ENCODE measurements at regions not wholly inside any gene's neighbourhood (a gene's known extent, or its start where the extent isn't known, plus 50 kb on each side); places are given as distances from the start of the nearest gene placed in this dataset.
"Not testable (repeated sequence)": the region's sequence is repeated elsewhere in the genome, so short reads cannot be mapped to it uniquely, and the experiment has no call there.

DNA sequence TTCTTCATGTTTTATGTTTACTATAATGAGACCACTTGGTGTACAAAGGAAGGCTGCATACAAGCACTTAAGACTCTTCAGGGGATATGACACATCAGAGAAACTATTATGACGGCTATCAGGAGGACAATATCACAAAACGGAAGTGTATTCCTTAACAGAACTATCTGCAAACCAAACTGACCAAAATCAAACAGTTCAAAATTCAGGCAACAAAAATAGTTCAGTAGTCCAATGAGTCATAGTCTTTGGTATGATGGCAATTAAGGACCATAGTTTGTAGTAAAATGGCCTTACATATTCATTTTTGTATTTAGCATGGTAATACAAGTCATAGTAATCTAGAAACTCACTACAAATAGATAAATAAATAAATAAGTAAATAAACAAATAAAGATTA is 1638.7 kb upstream of the SEL1L start:
- WGBS, 2 donors, result 87 to 94% methylated on average over 2 of the region's 2 CpGs
- Histone ChIP-seq H3K4me1 (no peaks in the 10 kb centered on the region), H3K4me3 (replicated peaks in 1 of 3) (no peak overlapping the region), H3K27ac (no peak overlapping the region), H3K36me3 (no peaks in the 10 kb centered on the region), H3K9me3 (no peaks in the 10 kb centered on the region), H3K27me3 (no peaks in the 10 kb centered on the region)
- DNase-seq, result no peak
- intact Hi-C loops (cut with DNase I), result no loop called here
- TF ChIP-seq POLR2A (IDR thresholded peaks at IDR 0.05), result no peak
- TF ChIP-seq, protein P1, sequence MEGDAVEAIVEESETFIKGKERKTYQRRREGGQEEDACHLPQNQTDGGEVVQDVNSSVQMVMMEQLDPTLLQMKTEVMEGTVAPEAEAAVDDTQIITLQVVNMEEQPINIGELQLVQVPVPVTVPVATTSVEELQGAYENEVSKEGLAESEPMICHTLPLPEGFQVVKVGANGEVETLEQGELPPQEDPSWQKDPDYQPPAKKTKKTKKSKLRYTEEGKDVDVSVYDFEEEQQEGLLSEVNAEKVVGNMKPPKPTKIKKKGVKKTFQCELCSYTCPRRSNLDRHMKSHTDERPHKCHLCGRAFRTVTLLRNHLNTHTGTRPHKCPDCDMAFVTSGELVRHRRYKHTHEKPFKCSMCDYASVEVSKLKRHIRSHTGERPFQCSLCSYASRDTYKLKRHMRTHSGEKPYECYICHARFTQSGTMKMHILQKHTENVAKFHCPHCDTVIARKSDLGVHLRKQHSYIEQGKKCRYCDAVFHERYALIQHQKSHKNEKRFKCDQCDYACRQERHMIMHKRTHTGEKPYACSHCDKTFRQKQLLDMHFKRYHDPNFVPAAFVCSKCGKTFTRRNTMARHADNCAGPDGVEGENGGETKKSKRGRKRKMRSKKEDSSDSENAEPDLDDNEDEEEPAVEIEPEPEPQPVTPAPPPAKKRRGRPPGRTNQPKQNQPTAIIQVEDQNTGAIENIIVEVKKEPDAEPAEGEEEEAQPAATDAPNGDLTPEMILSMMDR (IDR thresholded peaks at IDR 0.05), result no peak

DNA sequence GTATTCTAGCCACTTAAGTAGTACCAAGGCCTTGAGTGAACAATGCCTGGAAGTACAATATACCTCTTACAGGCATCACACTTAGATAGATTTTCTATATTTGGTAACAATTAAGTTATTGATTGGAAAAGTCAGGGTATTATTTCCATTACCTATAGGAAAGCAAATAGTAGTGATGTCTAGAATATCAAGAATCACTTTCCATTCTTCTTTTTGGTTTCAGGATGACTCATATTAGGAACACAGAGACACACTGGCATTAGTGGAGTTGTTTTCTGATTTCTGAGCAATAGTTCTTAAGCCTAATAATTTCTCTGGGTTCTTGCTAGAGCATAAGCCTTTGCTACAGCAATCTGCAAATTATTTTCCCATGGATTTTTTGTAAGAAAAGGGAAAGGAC is 1640.0 kb upstream of the SEL1L start:
- Histone ChIP-seq H3K36me3 (no peaks in the 10 kb centered on the region), H3K27ac (no peak overlapping the region), H3K27me3 (no peaks in the 10 kb centered on the region), H3K4me3 (replicated peaks in 1 of 3) (no peak overlapping the region), H3K4me1 (no peaks in the 10 kb centered on the region), H3K9me3 (no peaks in the 10 kb centered on the region)
- intact Hi-C loops (cut with DNase I), result no loop called here
- DNase-seq, result no peak
- TF ChIP-seq, protein P1 (IDR thresholded peaks at IDR 0.05), result no peak
- TF ChIP-seq POLR2A (IDR thresholded peaks at IDR 0.05), result no peak

DNA sequence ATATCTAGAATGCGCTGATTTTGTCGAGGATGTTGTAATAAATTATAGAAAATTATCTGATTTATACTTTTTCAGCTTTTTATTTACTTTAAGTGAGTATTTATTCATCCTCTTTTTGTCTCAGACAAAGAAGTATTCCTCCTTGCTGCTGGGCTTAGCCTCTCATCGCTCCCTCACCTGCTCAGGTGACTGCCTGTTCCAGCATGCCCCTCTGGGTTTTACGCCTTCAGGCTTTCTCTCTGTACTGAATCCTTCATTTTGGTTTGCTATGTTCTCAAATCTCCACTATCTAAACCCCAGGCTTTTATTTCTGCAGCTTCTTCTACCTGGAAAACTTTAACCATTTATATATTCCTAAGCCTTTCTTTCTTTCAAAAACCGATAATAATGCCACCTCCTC is 1650.9 kb upstream of the SEL1L start:
- no peak overlapping the region for H3K27ac ChIP-seq
- no peaks in the 10 kb centered on the region for H3K36me3 ChIP-seq
- 91 to 97% methylated on average over 5 of the region's 5 CpGs for WGBS, 2 donors
- intact Hi-C loops (cut with DNase I), result no loop called here
- H3K4me1 ChIP-seq, result no peaks in the 10 kb centered on the region
- no peak overlapping the region for H3K4me3 ChIP-seq (replicated peaks in 1 of 3)
- no peak for DNase-seq
- no peaks in the 10 kb centered on the region for H3K9me3 ChIP-seq
- TF ChIP-seq POLR2A (IDR thresholded peaks at IDR 0.05), result no peak
- TF ChIP-seq, protein P1 (IDR thresholded peaks at IDR 0.05), result no peak
- no peaks in the 10 kb centered on the region for H3K27me3 ChIP-seq

DNA sequence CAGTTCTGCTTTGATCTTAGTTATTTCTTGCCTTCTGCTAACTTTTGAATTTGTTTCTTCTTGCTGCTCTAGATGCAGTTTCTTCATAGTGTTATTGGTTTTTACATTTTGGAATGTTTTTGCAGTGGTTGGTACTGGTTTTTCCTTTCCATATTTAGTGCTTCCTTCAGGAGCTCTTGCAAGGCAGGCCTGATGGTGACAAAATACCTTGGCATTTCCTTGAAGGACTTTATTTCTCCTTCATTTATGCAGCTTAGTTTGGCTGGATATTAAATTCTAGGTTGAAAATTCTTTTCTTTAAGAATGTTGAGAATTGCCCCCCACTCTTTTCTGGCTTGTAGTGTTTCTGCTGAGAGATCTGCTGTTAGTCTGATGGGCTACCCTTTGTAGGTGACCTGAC is 1654.7 kb upstream of the SEL1L start:
- DNase-seq; intact Hi-C loops (cut with DNase I): not testable (repeated sequence)

DNA sequence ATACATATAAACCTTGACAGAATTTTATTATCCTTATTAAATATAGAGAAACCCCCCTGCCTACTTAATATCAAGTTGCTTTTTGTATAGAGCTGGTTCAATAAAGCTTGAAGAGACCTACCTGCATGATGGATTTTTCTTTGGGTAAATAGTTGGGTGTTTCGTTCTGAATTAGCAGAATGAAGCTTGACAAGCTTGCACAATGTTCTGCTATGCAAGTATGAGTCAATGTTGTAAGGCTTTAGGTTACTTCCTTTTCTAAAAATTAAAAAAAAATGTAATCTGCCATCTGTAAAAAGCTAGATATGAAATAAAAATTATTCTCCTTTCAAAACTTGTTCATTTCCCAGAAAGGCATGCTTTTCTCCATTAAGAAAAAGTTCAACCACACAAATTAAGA is 1662.6 kb upstream of the SEL1L start:
- H3K36me3 ChIP-seq, result no peaks in the 10 kb centered on the region
- no peak overlapping the region for H3K4me3 ChIP-seq (replicated peaks in 1 of 3)
- TF ChIP-seq, protein P1 (IDR thresholded peaks at IDR 0.05), result no peak
- no peak for TF ChIP-seq POLR2A (IDR thresholded peaks at IDR 0.05)
- no peak overlapping the region for H3K27ac ChIP-seq
- no peak for DNase-seq
- 84 to 86% methylated on average over 1 of the region's 1 CpG for WGBS, 2 donors
- H3K9me3 ChIP-seq, result no peaks in the 10 kb centered on the region
- intact Hi-C loops (cut with DNase I), result no loop called here
- H3K4me1 ChIP-seq, result no peaks in the 10 kb centered on the region
- H3K27me3 ChIP-seq, result no peaks in the 10 kb centered on the region

More for the DNA sequence above, 1654.7 kb upstream of the SEL1L start:
- H3K27me3 ChIP-seq; H3K27ac ChIP-seq; H3K36me3 ChIP-seq; H3K9me3 ChIP-seq; H3K4me3 ChIP-seq (replicated peaks in 1 of 3); H3K4me1 ChIP-seq: not testable (repeated sequence)

DNA sequence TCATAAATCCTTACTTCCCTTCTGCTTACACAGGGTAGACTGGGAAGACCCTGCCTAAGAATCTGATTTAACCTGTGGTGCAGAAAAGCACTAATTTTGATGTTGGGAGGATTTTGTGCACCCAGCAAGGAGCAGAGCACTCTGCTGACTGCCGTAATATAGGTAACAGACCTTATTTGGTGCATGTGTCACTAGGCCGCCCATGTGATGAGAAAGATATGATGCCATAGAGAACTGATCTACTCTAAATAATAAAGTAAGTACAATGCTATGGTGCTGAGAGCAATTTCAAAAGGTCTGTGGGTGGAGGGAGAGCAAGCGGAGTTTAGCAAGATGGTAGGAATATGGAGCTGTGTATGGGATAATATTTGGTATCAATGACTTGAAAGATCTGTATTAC is 1663.6 kb upstream of the SEL1L start:
- H3K4me1 ChIP-seq, result no peaks in the 10 kb centered on the region
- no peaks in the 10 kb centered on the region for H3K27me3 ChIP-seq
- DNase-seq, result no peak
- no peak overlapping the region for H3K4me3 ChIP-seq (replicated peaks in 1 of 3)
- H3K36me3 ChIP-seq, result no peaks in the 10 kb centered on the region
- no peaks in the 10 kb centered on the region for H3K9me3 ChIP-seq
- WGBS, 2 donors, result 64 to 97% methylated on average over 2 to 3 of the region's 3 CpGs
- intact Hi-C loops (cut with DNase I), result no loop called here
- H3K27ac ChIP-seq, result no peak overlapping the region
- TF ChIP-seq, protein P1 (IDR thresholded peaks at IDR 0.05), result no peak
